ENCODE measurements at regions not wholly inside any gene's neighbourhood (a gene's known extent, or its start where the extent isn't known, plus 50 kb on each side); places are given as distances from the start of the nearest gene placed in this dataset.

DNA sequence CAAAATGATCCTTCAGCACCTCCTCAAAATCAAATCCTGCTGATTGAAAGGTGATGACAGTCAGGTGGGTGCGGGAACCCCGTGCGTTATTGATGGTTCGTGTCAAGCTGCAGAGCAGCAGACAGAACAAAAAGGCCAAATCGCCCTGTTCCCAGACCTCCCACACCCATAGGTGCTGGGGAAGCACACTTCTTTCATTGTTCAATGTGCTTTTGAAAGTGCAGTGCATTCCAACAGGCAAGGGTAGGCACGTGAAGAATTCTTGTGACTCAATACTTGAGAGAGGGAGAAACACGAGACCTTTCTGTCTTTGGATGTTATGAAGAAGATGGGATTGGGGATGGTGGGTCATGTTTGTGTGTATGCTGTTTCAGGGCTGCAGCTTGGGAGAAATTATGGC lies 514.0 kb downstream of the MCTP2 start:
- in situ Hi-C loops (cut with HindIII; ENCODE audit: low sequenced_read_pairs), result no loop called here

DNA sequence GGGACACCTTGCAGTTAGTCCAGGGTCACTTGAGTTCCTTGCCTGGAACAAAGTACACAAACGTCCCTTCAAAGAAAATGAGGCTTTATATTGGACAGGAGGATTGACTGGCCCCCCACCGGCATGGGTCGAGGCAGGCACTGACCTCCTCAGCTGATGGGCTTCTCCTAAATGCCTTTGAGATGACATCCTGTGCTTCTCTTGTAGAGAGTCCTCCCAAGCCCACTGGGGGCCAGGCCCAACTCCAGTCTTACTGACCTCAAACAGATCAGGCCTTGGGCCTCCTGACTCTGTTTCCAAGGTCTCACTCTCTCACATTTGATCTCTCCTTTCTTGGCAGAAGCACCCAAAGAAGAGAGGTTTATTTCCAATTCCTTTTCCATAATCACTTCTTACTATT lies 516.1 kb downstream of the MCTP2 start:
- in situ Hi-C loops (cut with HindIII; ENCODE audit: low sequenced_read_pairs), result no loop called here

DNA sequence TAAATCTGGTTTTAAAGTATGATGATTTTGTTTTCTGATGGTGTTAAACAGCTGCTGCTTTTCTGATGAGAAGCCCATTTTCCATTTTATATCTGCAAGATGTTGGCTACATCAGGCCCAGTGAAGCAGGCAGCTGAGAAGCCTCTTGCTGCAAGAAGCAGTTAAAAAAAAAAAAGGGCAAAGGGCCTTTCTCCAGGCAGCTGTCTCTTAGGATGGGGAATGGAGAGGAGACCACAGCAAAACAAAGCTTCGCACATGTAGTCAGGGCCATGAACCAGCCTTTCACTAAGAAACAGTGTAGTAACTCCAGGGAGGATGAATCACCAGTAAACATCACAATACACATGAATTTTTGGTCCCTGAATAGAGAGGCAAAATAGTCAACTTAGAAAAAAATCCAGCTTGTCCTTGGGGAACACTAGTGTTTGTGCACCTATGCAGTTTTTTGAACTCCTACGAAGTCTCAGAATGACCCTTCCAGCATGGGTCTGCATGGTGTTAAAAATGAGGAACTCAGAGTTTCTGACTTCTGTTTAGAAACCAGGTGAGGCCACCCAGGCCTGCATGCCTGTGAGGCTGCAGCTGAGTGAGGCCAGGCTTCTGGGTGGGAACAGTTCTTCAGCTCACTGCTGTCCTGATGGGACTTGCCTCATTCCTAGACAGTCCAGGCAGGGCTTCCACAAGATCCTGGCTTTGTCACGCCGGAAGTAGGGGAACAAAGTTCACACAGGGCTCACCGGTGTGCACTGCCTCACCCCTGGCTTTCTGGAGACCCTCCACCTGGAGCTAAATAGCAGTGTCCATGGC lies 518.7 kb downstream of the MCTP2 start:
- in situ Hi-C loops (cut with HindIII; ENCODE audit: low sequenced_read_pairs), result no loop called here

DNA sequence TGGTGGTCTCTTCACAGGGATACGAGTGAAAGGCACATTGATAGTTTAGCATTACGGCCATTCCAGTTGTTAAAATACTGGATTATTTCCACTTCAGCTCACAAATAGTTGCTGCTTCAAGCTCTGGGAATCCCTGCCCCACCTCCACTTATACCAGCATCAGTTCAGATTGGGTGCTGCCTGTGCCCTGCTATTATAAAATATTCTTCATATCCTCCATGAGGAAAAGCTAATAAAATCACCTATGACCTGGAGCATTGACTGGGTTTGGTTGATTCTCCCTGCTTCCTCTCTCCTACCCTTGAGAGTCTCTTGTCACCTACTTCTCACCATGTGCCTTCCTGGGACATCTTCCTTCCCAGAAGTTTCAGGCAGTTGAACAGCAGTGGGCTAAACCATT lies 529.0 kb downstream of the MCTP2 start:
- in situ Hi-C loops (cut with HindIII; ENCODE audit: low sequenced_read_pairs), result loop anchor here (5.0 kb wide), 1 partner anchor 57 kb away; no protein-coding TSS in a partner anchor

DNA sequence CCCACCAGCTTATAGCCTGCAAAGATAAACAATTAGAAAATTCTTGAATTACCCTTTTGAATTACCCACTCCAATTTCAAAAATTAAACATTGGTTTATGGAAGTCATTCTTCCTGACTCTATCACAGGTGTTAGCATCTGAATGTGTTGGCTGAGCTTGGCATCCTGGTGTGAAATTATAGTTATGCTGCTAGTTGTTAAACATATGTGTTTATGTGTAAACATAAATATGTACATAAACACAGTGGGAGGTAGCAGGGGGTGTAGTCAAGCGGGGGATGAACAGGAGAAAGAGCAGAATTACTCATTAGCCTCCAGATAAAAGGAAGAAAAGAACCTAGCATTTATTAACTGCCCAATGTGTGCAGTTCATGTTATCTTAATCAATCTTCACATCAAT lies 530.2 kb downstream of the MCTP2 start:
- in situ Hi-C loops (cut with HindIII; ENCODE audit: low sequenced_read_pairs), result loop anchor here (5.0 kb wide), 1 partner anchor 56 kb away; no protein-coding TSS in a partner anchor

DNA sequence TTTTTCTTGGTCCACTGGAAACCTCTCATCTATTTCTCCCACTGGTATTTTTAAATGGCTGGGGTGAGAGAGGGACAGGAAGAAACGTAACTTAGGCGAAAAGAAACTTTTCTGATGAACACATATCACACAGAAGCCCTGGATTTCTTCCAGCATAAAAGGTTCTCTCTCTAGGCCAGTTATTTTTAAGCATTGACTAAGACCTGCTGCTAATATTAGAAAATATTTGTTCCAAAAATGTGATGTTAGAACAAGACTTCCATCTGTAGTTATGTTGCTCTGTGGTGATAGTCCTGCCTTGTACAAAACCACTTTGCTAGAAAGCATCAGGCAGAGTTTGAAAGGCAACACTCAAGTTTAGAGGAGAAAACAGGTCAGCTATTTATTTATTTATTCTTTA lies 537.7 kb downstream of the MCTP2 start:
- in situ Hi-C loops (cut with HindIII; ENCODE audit: low sequenced_read_pairs), result no loop called here

DNA sequence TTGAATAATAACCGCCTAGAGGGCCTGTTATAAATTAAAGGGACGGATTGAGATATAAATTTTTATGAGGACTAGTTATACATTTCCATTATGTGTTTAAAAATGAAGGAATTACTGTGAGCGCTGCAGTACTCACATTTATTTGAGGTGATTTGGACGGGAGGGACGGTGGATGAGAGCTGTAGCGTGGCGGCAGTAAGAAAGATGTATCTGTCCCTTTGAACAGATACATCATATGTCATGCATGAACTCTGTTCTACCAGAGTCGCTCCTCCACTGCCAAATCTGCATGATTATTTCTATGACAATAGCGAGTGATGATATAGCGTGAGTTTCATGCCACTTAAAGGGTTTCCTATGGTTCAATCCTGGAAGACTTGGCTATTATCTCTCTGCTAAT lies 538.8 kb downstream of the MCTP2 start:
- in situ Hi-C loops (cut with HindIII; ENCODE audit: low sequenced_read_pairs), result no loop called here

DNA sequence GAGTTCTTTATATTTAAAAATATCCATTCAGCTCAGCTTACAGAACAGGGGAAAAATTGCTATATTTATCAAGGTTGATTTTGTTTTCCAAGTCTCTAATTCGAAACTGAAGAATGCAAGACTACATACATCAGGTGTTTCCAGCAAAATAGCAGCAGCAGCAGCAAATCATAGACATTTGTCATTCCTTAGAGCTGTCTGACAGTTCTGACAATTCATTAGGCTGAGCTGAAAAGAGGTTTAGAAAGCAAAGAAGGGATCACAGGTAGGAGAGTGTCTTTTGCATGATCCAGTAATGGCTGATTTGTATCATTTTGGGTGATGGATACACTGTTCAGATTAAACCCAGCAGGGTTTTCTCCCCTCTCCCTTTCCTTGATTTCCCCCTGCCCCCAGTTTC lies 545.7 kb downstream of the MCTP2 start:
- in situ Hi-C loops (cut with HindIII; ENCODE audit: low sequenced_read_pairs), result no loop called here

DNA sequence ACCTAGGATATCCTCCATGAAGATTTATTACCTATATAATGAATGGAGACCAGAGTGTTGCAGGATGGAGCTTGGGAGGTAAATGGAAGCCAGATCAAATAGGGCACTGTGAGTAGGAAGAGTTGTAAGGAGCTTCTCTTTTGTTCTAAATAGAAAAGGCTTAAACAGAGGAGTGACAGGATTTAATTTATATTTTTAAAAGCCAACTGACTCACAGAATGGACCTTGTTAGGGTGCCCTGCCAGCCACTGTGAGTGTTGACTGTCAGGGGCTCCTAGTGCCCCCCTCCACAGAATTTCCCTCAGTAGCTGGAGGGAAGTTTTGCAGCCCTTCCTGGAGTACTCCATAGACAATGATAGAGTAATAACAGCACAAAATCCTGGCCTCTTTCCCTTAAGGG lies 547.5 kb downstream of the MCTP2 start:
- in situ Hi-C loops (cut with HindIII; ENCODE audit: low sequenced_read_pairs), result no loop called here

DNA sequence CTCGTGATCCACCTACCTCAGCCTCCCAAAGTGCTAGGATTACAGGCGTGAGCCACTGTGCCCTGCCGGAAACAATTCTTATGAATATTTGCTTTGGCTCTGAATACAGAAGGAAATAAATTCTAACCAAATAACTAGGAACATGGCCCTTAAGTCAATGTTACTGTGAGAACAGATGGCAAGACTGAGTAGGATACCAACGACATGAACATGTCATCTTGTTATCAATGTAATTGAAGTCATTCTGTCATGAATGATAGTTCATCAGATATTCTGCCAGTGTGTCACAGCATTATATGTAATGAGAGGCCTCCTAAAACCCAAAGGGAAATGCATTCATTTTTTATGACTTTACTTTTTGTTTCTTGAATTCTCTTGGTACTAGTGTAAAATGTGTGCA lies 548.8 kb downstream of the MCTP2 start:
- in situ Hi-C loops (cut with HindIII; ENCODE audit: low sequenced_read_pairs), result no loop called here

DNA sequence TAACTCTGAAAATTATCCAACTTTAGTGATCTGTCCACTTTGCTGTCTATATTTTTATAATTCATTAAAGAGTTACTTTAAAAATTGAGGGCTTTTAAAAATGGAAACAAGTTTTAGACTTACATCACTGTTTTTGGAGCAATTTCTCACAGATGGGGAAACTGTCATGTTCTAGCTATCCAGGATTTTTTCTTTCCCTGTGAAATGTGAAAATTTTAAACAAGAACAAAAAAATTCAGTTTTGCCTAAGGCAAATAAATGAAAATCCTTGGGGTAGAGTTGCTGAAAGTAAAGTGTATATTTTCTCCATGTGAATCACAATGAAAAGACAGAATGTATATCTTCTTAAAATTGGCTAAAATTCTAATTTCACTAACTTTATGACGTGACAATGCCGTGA lies 553.7 kb downstream of the MCTP2 start:
- in situ Hi-C loops (cut with HindIII; ENCODE audit: low sequenced_read_pairs), result no loop called here

DNA sequence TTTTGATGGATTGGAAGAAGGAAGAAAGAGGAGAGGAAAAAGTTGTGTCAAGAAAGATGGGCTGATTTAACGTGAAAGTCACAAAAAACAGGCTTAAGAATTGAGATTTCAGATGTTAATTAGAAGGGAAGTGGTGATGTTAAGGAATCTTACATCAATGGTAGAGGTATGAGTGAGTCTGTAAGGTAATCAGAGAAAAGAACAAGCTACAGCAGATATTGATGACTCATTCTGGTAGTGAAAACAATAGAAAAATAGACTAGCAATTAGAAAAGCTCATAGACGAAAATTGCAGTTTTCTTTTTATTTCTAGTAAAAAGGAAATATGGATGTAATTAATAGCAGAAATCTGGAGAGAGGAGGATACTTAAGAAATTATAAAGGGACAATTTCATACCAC lies 559.6 kb downstream of the MCTP2 start:
- in situ Hi-C loops (cut with HindIII; ENCODE audit: low sequenced_read_pairs), result no loop called here

DNA sequence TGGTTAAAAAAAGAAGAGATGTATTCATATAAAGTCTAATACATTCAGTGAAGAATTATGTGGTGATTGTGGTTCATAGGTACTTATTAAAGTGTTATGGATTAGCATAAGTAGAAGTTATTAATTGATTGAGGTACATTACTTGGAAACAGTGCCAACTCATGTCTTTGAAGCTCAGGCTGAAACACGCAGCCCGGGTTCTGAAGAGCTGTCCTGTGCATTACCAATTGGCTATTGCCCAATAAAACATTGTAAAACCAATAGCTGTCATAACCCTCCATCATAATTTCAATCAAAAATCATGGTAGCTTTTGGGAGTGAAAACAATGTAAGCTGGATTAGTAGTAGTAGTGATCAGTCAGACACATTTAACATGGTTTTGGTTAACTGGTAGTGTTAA lies 560.1 kb downstream of the MCTP2 start:
- in situ Hi-C loops (cut with HindIII; ENCODE audit: low sequenced_read_pairs), result no loop called here

DNA sequence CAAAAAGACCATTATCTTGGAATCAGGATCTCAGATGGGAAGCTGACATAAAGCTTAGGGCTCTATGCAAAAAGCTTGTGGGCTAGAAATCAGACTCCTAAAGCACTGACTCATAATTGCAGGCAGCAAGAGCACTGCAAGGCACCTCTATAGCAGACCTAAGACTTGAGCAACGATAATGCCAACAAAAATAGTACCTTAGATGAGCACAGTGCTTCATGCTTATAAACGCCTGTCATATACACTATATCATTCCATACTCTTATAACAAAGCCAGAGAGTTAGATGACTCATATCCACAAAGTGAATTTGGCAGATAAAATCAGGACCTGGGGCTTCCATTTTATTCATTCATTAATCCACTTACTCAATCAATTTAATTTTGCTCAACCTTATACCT lies 560.8 kb downstream of the MCTP2 start:
- in situ Hi-C loops (cut with HindIII; ENCODE audit: low sequenced_read_pairs), result no loop called here

DNA sequence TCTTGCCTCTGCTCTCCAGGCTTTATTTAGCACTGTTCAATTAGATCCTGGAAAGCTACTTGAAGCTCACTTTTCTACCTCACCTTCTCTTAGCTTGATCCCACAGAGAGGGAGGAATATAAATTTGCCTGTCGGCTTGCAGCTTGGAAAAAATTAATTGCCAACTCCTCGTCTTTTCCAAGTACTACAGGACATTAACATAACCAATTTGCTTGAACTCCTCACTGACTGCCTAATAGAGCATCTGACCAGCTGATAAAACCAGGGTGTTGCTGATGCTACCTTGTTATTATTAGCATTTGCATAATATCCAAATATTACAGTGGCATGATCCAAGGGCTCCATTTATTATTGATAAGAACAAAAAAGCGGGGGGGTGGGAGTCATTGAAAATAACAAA lies 561.8 kb downstream of the MCTP2 start:
- in situ Hi-C loops (cut with HindIII; ENCODE audit: low sequenced_read_pairs), result no loop called here

DNA sequence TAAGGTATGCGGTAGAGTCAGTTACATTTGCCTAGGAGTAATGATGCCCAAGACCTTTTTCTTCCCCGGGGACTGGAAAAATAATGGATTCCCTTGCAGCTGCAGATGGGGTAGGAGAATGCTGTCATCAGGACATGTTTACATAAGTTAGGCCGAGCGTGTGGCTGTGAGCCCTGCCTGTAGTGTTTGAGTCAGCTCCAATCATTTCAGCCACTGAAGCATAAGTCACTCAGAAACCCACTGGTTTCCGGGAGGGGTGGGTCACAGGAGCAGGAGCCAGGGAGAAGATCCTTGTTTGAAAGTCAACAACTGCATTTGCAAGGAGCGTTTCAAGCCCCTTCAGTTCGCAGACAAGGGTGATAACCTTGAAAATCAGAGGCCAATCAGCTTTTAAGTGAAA lies 562.3 kb downstream of the MCTP2 start:
- in situ Hi-C loops (cut with HindIII; ENCODE audit: low sequenced_read_pairs), result no loop called here

DNA sequence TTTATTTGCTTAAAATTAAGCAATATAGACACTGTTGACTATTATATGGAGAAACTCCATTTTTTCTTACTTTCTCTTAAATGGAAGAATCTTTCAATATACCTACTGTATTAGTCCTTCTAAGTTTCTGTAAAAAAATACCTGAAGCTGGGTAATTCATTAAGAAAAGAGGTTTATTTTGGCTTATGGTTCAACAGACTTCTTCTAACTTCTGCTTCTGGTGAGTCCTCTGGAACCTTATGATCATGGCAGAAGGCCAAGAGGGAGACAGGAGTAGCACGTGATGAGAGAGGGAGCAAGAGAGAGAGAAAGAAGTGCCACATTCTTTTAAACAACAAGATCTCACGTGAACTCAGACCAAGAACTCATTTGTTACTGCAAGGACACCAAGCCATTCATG lies 573.3 kb downstream of the MCTP2 start:
- in situ Hi-C loops (cut with HindIII; ENCODE audit: low sequenced_read_pairs), result no loop called here

DNA sequence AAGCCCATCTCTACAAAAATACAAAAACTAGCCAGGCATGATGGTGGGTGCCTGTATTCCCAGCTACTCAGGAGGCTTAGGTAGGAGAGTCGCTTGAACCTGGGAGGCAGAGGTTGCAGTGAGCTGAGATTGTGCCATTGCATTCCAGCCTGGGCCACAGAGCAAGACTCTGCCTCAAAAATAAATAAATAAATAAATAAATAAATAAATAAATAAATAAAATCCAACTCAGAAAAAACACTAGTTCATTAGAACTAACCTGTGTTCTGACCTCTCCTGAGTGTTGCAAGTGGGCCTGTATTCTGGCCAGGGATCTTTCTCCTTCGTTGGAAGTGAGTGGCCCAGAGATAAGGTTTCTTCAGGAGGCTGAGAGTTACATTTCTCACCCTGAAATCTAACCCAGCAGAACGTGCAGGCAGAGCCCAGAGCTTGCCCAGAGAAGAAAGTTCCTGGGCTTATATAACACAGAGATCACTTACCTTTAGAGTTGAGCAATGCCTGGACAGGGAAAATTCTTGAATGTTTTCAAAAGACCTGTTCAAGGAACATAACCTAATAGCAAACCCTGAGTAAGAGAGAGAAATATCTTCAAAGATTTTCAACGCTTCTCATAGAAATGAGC lies 583.9 kb downstream of the MCTP2 start:
- in situ Hi-C loops (cut with HindIII; ENCODE audit: low sequenced_read_pairs), result loop anchor here (5.0 kb wide), 1 partner anchor 53 kb away; no protein-coding TSS in a partner anchor

DNA sequence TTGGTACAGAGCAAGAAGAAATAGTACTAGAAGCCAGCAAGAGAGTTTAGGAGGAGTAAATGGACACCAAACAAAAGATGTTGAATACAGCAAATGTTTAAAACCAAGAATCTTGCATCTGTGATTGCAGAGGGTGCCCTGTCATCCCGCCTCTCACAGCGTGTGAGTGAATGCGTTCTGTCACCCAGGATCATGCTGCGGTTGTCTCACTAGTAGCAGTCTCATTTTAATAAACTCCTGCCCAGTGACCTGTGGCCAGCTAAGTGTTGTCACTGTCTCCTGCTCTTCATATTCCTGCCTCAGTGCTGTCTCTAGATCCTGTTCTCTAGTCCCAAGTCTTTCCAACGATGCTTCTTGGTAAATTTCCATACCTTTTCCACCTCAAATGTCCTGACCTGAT lies 584.6 kb downstream of the MCTP2 start:
- in situ Hi-C loops (cut with HindIII; ENCODE audit: low sequenced_read_pairs), result loop anchor here (5.0 kb wide), 1 partner anchor 54 kb away; no protein-coding TSS in a partner anchor

DNA sequence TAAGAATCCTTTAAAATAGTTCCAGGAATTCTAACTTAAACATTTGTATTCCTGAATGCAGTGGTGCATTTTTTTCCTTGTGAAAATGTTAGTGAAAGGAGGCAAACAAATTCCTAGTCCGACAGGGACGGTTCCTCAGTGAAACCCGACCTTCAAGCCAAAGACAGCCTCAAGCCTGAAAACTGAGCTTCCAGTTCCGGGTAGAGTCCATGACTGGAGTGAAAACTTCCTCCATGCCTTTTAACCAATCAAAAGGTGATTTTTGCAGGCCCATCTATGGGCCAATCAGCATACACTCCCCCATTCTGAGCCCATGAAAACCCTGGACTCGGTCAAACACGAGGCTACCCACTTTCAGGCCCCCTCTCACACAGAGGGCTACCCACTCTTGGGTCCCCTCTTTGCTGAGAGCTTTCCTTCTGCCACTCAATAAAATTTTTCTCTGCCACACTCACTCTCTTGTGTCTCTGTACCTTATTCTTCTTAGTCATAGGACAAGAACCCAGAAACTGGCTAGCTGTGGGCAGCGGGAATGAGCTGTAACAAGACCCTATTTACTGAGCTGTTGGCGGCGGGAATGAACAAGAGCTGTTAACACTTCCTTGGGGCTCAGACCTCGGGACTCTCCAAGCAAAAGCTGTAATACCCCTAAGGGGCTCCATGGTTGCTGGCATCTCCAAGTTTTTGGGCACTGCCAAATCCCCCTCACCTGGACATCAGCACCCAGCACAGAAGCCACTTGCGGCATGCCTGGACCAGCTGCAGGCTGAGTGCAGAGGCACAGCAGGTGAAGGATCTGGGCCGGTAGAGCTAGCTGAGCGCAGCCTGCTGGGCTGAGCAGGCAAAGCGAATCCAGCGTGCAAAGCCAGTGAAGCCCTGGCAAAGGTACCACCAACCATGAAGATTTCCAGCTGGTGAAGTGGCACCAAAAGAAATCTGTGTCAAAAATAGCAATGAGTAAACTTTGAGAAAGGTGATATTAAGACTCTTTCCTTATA lies 598.8 kb downstream of the MCTP2 start:
- in situ Hi-C loops (cut with HindIII; ENCODE audit: low sequenced_read_pairs), result no loop called here

DNA sequence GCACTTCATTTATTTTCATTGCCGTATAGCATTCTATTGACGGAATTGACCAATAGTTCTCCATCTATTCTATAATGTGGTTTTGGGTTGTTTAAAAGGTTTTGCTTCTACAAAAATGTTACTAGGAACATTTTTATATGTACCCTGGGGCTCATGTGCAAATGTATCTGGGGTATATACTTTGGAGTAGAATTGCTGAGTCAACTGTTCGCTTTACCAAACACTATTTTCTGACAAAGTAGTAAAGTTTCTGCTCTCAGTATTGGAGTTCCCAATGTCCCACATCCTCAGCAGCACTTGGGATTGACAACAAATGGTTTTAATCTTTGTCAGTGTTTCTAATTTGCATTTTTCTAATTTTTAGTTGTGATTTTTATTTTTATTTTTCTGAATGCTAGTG lies 602.6 kb downstream of the MCTP2 start:
- in situ Hi-C loops (cut with HindIII; ENCODE audit: low sequenced_read_pairs), result no loop called here
